Natural killer cell treated with Interleukin-12 subunit alpha and Interleukin-12 subunit beta and Interleukin-15 and Interleukin-18, amount 100 ng/mL, for 72 hours (primary cell): ENCODE measurements at regions not wholly inside any gene's neighbourhood (a gene's known extent, or its start where the extent isn't known, plus 50 kb on each side); places are given as distances from the start of the nearest gene placed in this dataset.
"Not testable (repeated sequence)": the region's sequence is repeated elsewhere in the genome, so short reads cannot be mapped to it uniquely, and the experiment has no call there.

ENCODE experiments used
- ATAC-seq, 2 donors: fragments of 150-1000 bp; cut with Tn5 transposase in 1 of 2; sonication (Bioruptor Pico), chemical (Tn5 transposase) in 1 of 2; 2 replicates each; pipeline ENCODE4 v1.10.0; 2021
- DNase-seq: peaks from one replicate; pipeline ENCODE4 v3.0.0; 2022; ENCODE audit warnings: low spot score
- H3K27ac Mint-ChIP-seq, 2 donors: 1 replicate in 1 of 2; 2 replicates in 1 of 2; pipeline ENCODE4 v1.8.0; 2022; ENCODE audit warnings: mixed read lengths in 2 of 2, mild to moderate bottlenecking in 1 of 2, moderate library complexity in 1 of 2
- H3K27me3 Mint-ChIP-seq, 2 donors: 1 replicate in 1 of 2; 2 replicates in 1 of 2; pipeline ENCODE4 v1.8.0; 2022; ENCODE audit warnings: mixed read lengths in 2 of 2
- H3K36me3 Mint-ChIP-seq: one replicate; pipeline ENCODE4 v1.8.0; 2022; ENCODE audit warnings: mixed read lengths
- H3K4me1 Mint-ChIP-seq, 2 donors: 1 replicate in 1 of 2; 2 replicates in 1 of 2; pipeline ENCODE4 v1.8.0; 2022; ENCODE audit warnings: low read depth in 2 of 2, mixed read lengths in 2 of 2, mild to moderate bottlenecking in 1 of 2
- H3K4me3 Mint-ChIP-seq: one replicate; pipeline ENCODE4 v1.8.0; 2022; ENCODE audit warnings: mixed read lengths
- H3K9me3 Mint-ChIP-seq: 2 replicates; pipeline ENCODE4 v1.8.0; 2022; ENCODE audit warnings: mixed read lengths

DNA sequence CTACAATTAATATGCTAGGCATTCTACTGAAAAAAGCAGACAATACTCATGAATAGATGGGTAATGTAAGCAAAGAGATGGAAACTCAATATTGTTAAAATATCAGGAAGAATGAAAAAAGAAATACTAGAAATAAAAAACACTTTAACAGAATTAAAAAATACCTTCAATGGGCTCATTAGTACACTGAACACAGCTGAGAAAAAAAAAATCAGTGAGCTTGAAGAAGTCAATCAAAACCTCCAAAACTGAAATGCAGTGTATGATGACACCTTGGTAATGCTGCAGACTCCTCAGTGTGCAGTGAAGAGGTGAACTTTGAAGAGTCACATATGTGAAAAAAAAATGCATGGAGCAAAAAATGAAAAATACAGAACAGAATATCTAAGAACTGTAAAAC lies 227.2 kb downstream of the TMEM26 start:
- no peaks in the 10 kb centered on the region for H3K4me1 Mint-ChIP-seq
- no peak overlapping the region for H3K27ac Mint-ChIP-seq
- ATAC-seq (no peak), DNase-seq (no peak)
- H3K9me3 Mint-ChIP-seq: peaks cover 16% of the 10 kb centered on the region
- H3K4me3 Mint-ChIP-seq: no peak overlapping the region
- peaks cover 2 to 15% of the 10 kb centered on the region in 2 donors for H3K27me3 Mint-ChIP-seq
- peaks cover 6% of the 10 kb centered on the region for H3K36me3 Mint-ChIP-seq

DNA sequence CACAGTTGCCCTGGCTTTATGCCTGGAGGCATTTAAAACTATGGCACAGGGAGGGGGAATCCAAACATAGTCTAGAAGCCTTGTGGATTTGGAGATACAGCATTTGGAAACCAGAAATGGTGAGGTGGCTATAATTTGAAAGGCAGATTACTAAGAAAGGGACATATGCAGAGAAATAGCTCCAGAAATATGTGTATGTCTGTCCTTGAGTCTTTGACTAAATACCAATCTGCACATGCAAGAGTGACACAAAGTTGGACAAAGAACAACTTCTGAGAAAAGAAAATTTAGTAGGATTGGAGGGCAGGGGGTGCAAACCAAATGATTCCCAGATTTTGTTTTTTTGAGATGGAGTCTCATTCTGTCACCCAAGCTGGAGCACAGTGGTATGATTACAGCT lies 229.6 kb downstream of the TMEM26 start:
- ATAC-seq (no peak), DNase-seq (no peak)
- Mint-ChIP-seq H3K36me3 (peaks cover 6% of the 10 kb centered on the region), H3K27me3 (peaks cover 5 to 16% of the 10 kb centered on the region in 2 donors), H3K4me3 (no peak overlapping the region), H3K4me1 (no peaks in the 10 kb centered on the region), H3K9me3 (peaks cover 17% of the 10 kb centered on the region), H3K27ac (no peak overlapping the region)

DNA sequence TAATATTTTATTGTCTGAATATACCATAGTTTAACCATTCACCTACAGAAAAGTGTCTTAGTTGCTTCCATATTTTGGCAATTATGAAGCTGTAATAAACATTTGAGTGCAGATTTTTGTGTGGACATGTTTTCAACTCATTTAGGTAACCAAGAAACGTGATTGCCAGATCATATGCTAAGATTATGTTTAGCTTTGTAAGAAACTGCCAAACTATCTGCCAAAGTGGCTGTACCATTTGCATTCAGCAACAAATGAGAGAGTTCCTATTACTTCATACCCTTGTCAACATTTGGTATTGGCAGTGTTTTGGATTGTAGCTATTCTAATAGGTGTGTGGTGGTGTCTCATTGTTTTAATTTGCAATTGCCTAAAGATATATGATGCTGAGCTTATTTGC lies 233.5 kb downstream of the TMEM26 start:
- peaks cover 8% of the 10 kb centered on the region for H3K9me3 Mint-ChIP-seq
- no peak overlapping the region for H3K27ac Mint-ChIP-seq
- ATAC-seq: no peak
- peaks cover 9 to 14% of the 10 kb centered on the region in 2 donors for H3K27me3 Mint-ChIP-seq
- no peaks in the 10 kb centered on the region for H3K4me1 Mint-ChIP-seq
- H3K36me3 Mint-ChIP-seq: no peaks in the 10 kb centered on the region
- no peak for DNase-seq
- H3K4me3 Mint-ChIP-seq: no peak overlapping the region

DNA sequence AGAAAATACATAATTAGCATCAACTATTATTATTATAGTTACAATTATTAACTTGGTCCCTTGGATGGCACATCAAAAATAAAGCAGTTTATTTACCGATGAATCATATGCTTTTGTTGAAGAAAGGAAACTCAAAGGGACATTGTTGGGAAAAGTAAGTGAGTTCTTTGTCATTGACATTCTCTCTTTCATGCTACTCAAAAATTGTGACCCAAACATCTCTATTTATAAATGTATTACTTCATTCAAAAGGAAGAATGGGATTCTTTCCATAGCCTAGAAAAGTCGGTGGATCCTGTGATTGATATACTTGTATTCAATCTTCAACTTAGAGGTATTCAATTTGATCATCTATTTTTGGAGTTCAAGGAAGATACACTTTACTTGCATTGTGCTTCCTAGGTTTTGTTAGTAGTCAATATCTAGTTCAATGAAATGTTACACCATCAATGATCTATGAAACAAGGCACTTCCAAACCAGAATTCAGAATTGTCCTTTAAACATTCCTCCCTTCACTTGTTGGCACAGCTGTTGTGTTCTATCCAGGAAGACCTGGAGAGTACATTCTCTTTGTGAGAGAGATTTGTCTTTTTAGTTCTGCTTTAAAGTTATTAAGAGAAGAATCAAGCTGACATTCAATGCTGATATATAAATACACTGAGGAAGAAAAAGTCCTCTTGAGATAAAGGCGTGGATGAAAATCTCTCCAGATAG lies 235.2 kb downstream of the TMEM26 start:
- DNase-seq (no peak), ATAC-seq (no peak)
- H3K9me3 Mint-ChIP-seq: peaks cover 5% of the 10 kb centered on the region
- H3K4me1 Mint-ChIP-seq: no peaks in the 10 kb centered on the region
- no peaks in the 10 kb centered on the region for H3K36me3 Mint-ChIP-seq
- H3K27ac Mint-ChIP-seq: no peak overlapping the region
- peaks cover 9 to 14% of the 10 kb centered on the region in 2 donors for H3K27me3 Mint-ChIP-seq
- H3K4me3 Mint-ChIP-seq: no peak overlapping the region

DNA sequence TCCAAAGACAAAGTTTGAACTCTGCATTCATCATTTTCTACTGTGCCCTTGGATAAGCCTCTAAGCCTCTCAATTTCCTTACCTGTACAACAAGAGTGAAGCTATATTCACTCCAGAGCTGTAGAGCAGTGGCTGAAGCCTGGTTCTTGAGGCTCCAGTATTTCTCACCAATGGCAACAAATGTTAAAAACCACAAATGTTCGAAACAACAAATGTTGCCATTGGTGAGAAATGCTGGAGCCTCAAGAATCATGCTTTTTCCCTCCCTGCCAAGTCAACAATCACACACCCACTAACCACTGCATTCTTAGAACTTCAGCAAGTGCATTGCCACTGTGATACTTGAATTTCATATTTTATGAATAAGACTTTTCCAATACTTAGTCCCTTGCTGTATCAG lies 237.9 kb downstream of the TMEM26 start:
- Mint-ChIP-seq H3K9me3 (no peaks in the 10 kb centered on the region), H3K4me1 (no peaks in the 10 kb centered on the region), H3K4me3 (no peak overlapping the region), H3K36me3 (no peaks in the 10 kb centered on the region), H3K27me3 (peaks cover 4 to 7% of the 10 kb centered on the region in 2 donors), H3K27ac (no peak overlapping the region)
- no peak for ATAC-seq
- no peak for DNase-seq

DNA sequence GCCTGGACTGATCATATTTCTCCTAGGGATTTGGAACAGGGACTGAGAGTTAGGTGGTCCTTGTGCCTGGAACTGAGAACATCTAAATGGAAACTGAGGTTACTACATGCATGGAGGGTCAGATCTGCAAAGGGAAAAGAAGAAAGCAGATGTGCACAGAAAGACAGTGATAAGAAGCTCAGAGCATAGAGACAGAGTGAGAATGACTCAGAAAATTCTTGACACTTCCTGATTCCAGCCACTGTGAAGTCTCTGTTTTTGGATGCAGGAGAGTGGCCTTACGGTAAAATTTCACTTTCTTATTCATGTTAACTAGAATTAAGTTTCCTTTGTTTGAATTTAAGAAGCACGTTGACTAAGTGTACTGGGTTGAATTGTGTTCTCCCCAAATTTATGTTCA lies 241.7 kb downstream of the TMEM26 start:
- ATAC-seq (no peak), DNase-seq (no peak)
- Mint-ChIP-seq H3K9me3 (no peaks in the 10 kb centered on the region), H3K27me3 (peaks cover 4 to 6% of the 10 kb centered on the region in 2 donors), H3K36me3 (no peaks in the 10 kb centered on the region), H3K27ac (no peak overlapping the region), H3K4me1 (no peaks in the 10 kb centered on the region), H3K4me3 (no peak overlapping the region)

DNA sequence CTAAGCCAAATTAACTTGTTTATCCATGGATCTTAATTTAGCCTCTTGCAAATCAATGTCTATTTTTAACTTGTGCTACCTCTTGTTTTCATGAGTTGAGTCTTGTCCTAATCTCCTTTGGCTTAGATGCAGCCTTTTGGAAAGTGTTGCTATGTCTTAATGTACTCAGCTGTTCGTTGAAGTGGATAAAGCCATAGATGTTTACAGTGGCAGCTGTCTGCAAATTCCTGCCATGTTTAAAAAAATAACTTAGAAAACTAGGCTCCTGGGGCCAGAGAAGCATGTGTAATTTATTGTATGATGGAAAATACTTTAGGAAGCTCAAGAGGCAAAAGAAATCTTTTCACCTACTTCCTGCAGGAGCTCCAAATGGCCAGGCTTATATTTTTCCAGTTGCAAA lies 253.1 kb upstream of the RHOBTB1 start:
- Mint-ChIP-seq H3K27me3 (peaks cover 0 to 9% of the 10 kb centered on the region in 2 donors), H3K36me3 (no peaks in the 10 kb centered on the region), H3K4me3 (no peak overlapping the region), H3K4me1 (no peaks in the 10 kb centered on the region), H3K9me3 (peaks cover 12% of the 10 kb centered on the region), H3K27ac (no peak overlapping the region)
- DNase-seq: no peak
- ATAC-seq: no peak

DNA sequence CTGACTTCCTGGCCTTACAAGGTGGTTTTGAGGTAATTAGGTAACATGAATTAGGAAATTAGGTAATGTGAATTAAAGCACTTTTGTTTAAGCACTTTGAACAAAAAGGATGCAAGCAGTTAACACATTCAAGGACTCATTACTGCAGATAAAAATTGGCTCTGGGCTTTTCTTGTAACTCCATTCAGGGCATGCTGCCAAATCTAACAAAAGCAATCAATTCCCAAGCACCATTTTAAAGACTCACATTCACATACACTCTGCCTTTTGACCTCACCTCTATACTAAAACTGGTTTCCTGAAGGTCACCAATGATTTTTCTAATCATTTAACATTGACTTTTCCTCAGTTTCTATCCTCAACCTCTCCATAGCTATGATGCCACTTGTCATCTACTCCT lies 251.2 kb upstream of the RHOBTB1 start:
- Mint-ChIP-seq H3K36me3 (no peaks in the 10 kb centered on the region), H3K27ac (no peak overlapping the region), H3K4me1 (no peaks in the 10 kb centered on the region), H3K27me3 (peaks cover 2 to 9% of the 10 kb centered on the region in 2 donors), H3K4me3 (no peak overlapping the region), H3K9me3 (peaks cover 12% of the 10 kb centered on the region)
- ATAC-seq: no peak
- DNase-seq: no peak

DNA sequence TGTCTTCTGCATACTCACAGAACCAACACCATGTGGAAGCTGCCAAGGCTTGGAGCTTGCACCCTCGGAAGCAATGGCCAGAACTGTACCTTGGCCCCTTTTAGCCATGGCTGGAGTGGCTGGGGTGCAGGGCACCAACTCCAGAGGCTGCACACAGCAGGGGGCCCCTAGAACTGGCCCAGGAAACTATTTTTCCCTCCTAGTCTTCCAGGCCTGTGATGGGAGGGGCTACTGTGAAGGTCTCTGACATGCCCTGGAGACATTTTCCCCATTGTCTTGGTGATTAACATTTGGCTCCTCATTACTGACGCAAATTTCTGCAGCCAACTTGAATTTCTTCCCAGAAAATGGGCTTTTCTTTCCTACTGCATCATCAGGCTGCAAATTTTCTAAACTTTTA lies 248.6 kb upstream of the RHOBTB1 start:
- not testable (repeated sequence) for ATAC-seq, DNase-seq, H3K27ac Mint-ChIP-seq, H3K27me3 Mint-ChIP-seq, H3K4me1 Mint-ChIP-seq, H3K36me3 Mint-ChIP-seq, H3K4me3 Mint-ChIP-seq
- peaks cover 12% of the 10 kb centered on the region for H3K9me3 Mint-ChIP-seq

DNA sequence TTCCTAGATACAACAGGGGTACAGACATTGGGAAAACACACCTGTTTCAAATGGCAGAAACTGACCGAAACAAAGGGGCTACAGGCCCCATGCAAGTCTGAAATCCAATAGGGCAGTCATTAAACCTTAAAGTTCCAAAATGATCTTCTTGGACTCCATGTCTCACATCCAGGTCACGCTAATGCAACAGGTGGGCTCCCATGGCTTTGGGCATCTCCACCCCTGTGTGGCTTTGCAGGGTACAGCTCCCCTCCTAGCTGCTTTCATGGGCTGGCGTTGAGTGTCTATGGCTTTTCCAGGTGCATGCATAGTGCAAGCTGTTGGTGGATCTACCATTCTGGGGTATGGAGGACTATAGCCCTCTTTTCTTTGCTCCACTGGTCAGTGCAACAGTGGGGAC lies 248.1 kb upstream of the RHOBTB1 start:
- Mint-ChIP-seq H3K4me3 (no peak overlapping the region), H3K36me3 (no peaks in the 10 kb centered on the region), H3K4me1 (no peaks in the 10 kb centered on the region), H3K9me3 (peaks cover 12% of the 10 kb centered on the region), H3K27me3 (peaks cover 2 to 9% of the 10 kb centered on the region in 2 donors), H3K27ac (no peak overlapping the region)
- no peak for ATAC-seq
- no peak for DNase-seq

DNA sequence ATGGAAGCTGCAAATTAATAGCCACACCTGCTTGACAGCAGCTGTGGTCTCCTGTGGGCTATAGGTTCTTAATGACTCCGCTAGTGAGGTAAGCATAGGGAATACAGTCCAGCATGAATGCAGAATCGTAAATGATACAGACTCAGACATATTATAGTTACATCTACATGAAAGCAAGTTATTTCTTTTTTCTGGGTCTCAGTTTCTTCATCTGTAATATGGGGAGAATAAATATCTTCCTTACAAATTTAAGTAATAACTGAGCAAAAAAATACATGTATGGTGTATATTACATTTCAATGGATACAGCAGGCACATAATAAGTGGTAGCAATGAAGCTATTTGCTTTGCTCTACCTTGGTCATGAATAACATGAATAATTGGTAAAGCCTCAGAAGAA lies 245.9 kb upstream of the RHOBTB1 start:
- DNase-seq: no peak
- H3K9me3 Mint-ChIP-seq: peaks cover 5% of the 10 kb centered on the region
- no peak overlapping the region for H3K27ac Mint-ChIP-seq
- H3K4me1 Mint-ChIP-seq: no peaks in the 10 kb centered on the region
- peaks cover 0 to 2% of the 10 kb centered on the region in 2 donors for H3K27me3 Mint-ChIP-seq
- H3K4me3 Mint-ChIP-seq: no peak overlapping the region
- no peak for ATAC-seq
- no peaks in the 10 kb centered on the region for H3K36me3 Mint-ChIP-seq

DNA sequence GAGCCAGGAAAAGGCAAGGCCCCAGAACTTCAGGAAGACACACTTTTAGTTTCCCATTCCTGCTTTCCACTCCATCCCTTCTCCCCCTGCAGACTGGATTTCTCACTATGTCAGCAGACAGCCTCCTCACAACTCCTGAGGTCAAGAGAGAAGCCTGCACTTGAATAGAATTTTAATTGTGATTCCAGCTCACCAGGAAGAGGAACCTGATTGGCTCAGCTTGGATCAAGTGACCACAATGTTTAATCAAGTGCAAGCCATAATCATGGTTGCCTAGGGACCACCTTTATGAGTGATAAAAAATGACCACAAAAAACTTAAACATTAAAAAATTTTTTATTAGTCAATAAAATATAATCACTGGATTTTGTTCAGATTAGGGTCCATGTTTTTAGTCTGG lies 244.7 kb upstream of the RHOBTB1 start:
- H3K4me1 Mint-ChIP-seq: no peaks in the 10 kb centered on the region
- peaks cover 0 to 3% of the 10 kb centered on the region in 2 donors for H3K27me3 Mint-ChIP-seq
- no peak for DNase-seq
- no peaks in the 10 kb centered on the region for H3K36me3 Mint-ChIP-seq
- ATAC-seq: no peak
- no peak overlapping the region for H3K4me3 Mint-ChIP-seq
- H3K27ac Mint-ChIP-seq: no peak overlapping the region
- H3K9me3 Mint-ChIP-seq: peaks cover 5% of the 10 kb centered on the region

DNA sequence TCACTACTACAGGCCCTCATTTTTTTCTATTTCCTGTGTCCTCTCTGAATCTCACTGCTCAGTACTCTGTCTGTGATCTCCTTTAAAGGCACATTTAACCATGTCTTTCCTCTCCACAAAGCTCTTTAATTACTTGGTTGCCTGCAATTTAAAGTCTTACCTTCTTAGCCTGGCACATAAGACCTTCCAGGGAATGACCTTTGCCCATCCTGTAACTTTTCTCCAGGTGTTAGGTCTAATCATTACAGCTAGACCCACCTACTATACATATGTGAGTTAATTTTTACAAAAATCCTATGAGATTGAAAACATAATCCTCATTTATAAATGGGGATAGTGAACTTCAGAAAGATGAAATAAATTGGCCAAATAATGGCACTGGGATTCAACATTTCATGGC lies 244.1 kb upstream of the RHOBTB1 start:
- Mint-ChIP-seq H3K4me3 (no peak overlapping the region), H3K9me3 (peaks cover under 1% of the 10 kb centered on the region), H3K27ac (no peak overlapping the region), H3K27me3 (peaks cover 0 to 5% of the 10 kb centered on the region in 2 donors), H3K4me1 (no peaks in the 10 kb centered on the region), H3K36me3 (no peaks in the 10 kb centered on the region)
- no peak for DNase-seq
- ATAC-seq: no peak

DNA sequence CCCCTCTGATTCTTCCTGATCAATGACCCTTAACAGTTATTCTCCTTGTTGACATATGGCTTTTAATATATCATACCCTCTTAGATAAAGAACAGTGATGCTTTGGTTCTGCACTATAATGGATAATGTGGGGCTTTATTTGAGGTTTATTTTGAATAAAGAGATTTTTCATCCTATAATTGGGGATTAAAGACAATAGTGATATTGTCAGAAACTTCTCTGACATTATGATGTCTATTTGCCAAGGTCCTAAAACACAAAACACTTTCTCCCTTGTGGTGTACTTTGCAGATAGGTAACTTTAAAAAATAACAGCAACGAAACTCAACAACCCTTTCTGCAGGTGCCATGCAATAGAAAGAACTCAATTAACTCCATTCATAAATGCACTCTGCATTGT lies 243.6 kb upstream of the RHOBTB1 start:
- no peaks in the 10 kb centered on the region for H3K4me1 Mint-ChIP-seq
- no peak for ATAC-seq
- H3K4me3 Mint-ChIP-seq: no peak overlapping the region
- no peak for DNase-seq
- no peaks in the 10 kb centered on the region for H3K36me3 Mint-ChIP-seq
- H3K9me3 Mint-ChIP-seq: no peaks in the 10 kb centered on the region
- no peak overlapping the region for H3K27ac Mint-ChIP-seq
- H3K27me3 Mint-ChIP-seq: peaks cover 0 to 5% of the 10 kb centered on the region in 2 donors

DNA sequence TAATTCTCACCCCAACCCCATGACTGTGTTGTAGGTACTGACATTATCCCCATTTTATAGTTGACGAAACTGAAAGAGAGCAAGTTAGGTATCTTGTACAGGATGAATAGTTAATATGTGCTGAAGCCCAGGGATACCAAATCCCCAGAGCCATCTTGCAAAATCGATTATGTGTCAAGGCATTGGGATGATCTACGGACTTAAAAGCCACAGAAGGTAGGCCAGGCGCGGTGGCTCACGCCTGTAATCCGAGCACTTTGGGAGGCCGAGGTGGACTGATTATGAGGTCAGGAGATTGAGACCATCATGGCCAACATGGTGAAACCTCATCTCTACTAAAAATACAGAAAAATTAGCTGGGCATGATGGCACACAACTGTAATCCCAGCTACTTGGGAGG lies 242.4 kb upstream of the RHOBTB1 start:
- H3K27me3 Mint-ChIP-seq: peaks cover 0 to 3% of the 10 kb centered on the region in 2 donors
- no peak for DNase-seq
- H3K4me1 Mint-ChIP-seq: no peaks in the 10 kb centered on the region
- no peak for ATAC-seq
- H3K36me3 Mint-ChIP-seq: no peaks in the 10 kb centered on the region
- no peaks in the 10 kb centered on the region for H3K9me3 Mint-ChIP-seq
- H3K4me3 Mint-ChIP-seq: no peak overlapping the region
- H3K27ac Mint-ChIP-seq: no peak overlapping the region
